Subcutaneous abdominal adipose tissue (tissue), 5 donors: ENCODE measurements at regions not wholly inside any gene's neighbourhood (a gene's known extent, or its start where the extent isn't known, plus 50 kb on each side); places are given as distances from the start of the nearest gene placed in this dataset.
"Not testable (repeated sequence)": the region's sequence is repeated elsewhere in the genome, so short reads cannot be mapped to it uniquely, and the experiment has no call there.

Experiments
- H3K27ac ChIP-seq: one replicate; pipeline ENCODE4 v1.7.0; 2013; ENCODE audit warnings: low read depth, mild to moderate bottlenecking, inconsistent platforms, low read length, moderate library complexity
- H3K27me3 ChIP-seq, 5 donors: one replicate each; pipeline ENCODE4 v1.7.0; 2013; ENCODE audit warnings: low read length in 5 of 5, inconsistent platforms in 1 of 5; ENCODE audit not compliant: control insufficient read depth in 5 of 5, insufficient read depth in 4 of 5
- H3K36me3 ChIP-seq, 5 donors: one replicate each; pipeline ENCODE4 v1.7.0; 2013; ENCODE audit warnings: low read length in 5 of 5; ENCODE audit not compliant: control insufficient read depth in 5 of 5, insufficient read depth in 5 of 5
- H3K4me1 ChIP-seq, 5 donors: one replicate each; pipeline ENCODE4 v1.7.0; 2013; ENCODE audit warnings: low read length in 5 of 5, mild to moderate bottlenecking in 3 of 5, moderate library complexity in 1 of 5; ENCODE audit not compliant: control insufficient read depth in 5 of 5, insufficient read depth in 5 of 5
- H3K4me3 ChIP-seq, 5 donors: one replicate each; pipeline ENCODE4 v1.7.0; 2013; ENCODE audit warnings: low read length in 5 of 5, low read depth in 1 of 5
- H3K9ac ChIP-seq, 5 donors: one replicate each; pipeline ENCODE4 v1.7.0; 2013; ENCODE audit warnings: low read length in 5 of 5, mild to moderate bottlenecking in 4 of 5, moderate library complexity in 3 of 5
- H3K9me3 ChIP-seq, 5 donors: one replicate each; pipeline ENCODE4 v1.7.0; 2013; ENCODE audit warnings: low read length in 5 of 5; ENCODE audit not compliant: control insufficient read depth in 5 of 5
- donor health status: healthy.
- donor health status: healthy.
- donor health status: healthy.
- donor health status: healthy.
- donor health status: healthy.

GRCh38 chr9:81455462-81456219, 233.7 kb downstream of the TLE1 start:
- Histone ChIP-seq H3K27me3 (no peaks in the 10 kb centered on the region), H3K9ac (no peak overlapping the region), H3K4me1 (peaks cover 0 to 15% (median 0%) of the 10 kb centered on the region in 5 donors), H3K4me3 (no peak overlapping the region), H3K36me3 (no peaks in the 10 kb centered on the region), H3K9me3 (no peaks in the 10 kb centered on the region), H3K27ac (no peak overlapping the region)

GRCh38 chr9:81445331-81445921, 243.9 kb downstream of the TLE1 start:
- no peaks in the 10 kb centered on the region for H3K27me3 ChIP-seq
- no peak overlapping the region for H3K9ac ChIP-seq
- no peak overlapping the region for H3K27ac ChIP-seq
- H3K9me3 ChIP-seq = peaks cover 9 to 26% (median 15%) of the 10 kb centered on the region in 5 donors
- no peaks in the 10 kb centered on the region for H3K36me3 ChIP-seq
- H3K4me3 ChIP-seq = no peak overlapping the region
- peaks cover 0 to 7% (median 0%) of the 10 kb centered on the region in 5 donors for H3K4me1 ChIP-seq

GRCh38 chr9:81431641-81432040, 257.7 kb downstream of the TLE1 start:
- no peaks in the 10 kb centered on the region for H3K36me3 ChIP-seq
- H3K4me1 ChIP-seq = no peaks in the 10 kb centered on the region
- no peak overlapping the region for H3K27ac ChIP-seq
- no peak overlapping the region for H3K9ac ChIP-seq
- H3K9me3 ChIP-seq = peaks cover 8 to 18% (median 11%) of the 10 kb centered on the region in 5 donors
- H3K4me3 ChIP-seq = no peak overlapping the region
- H3K27me3 ChIP-seq = no peaks in the 10 kb centered on the region

GRCh38 chr9:81430727-81431126, 258.6 kb downstream of the TLE1 start:
- Histone ChIP-seq H3K9ac (no peak overlapping the region), H3K36me3 (no peaks in the 10 kb centered on the region), H3K27ac (no peak overlapping the region), H3K9me3 (peaks cover 8 to 18% (median 12%) of the 10 kb centered on the region in 5 donors), H3K4me3 (no peak overlapping the region), H3K4me1 (no peaks in the 10 kb centered on the region), H3K27me3 (no peaks in the 10 kb centered on the region)

- no peaks in the 10 kb centered on the region for H3K27me3 ChIP-seq
- peaks cover 0 to 9% (median 5%) of the 10 kb centered on the region in 5 donors for H3K4me1 ChIP-seq
- H3K36me3 ChIP-seq = no peaks in the 10 kb centered on the region
- H3K9me3 ChIP-seq = peaks cover 8 to 18% (median 14%) of the 10 kb centered on the region in 5 donors
- no peak overlapping the region for H3K4me3 ChIP-seq
- H3K27ac ChIP-seq = no peak overlapping the region
- H3K9ac ChIP-seq = no peak overlapping the region
These were observed 261.5 kb downstream of the TLE1 start for GRCh38 chr9:81427870-81428269.

GRCh38 chr9:81424431-81424830, 264.9 kb downstream of the TLE1 start:
- Histone ChIP-seq H3K4me3 (no peak overlapping the region), H3K4me1 (peaks cover 0 to 9% (median 5%) of the 10 kb centered on the region in 5 donors), H3K9ac (no peak overlapping the region), H3K9me3 (peaks cover 8 to 19% (median 16%) of the 10 kb centered on the region in 5 donors), H3K27me3 (no peaks in the 10 kb centered on the region), H3K27ac (no peak overlapping the region), H3K36me3 (no peaks in the 10 kb centered on the region)

GRCh38 chr9:81423589-81424326, 265.6 kb downstream of the TLE1 start:
- Histone ChIP-seq H3K36me3 (no peaks in the 10 kb centered on the region), H3K27ac (no peak overlapping the region), H3K4me1 (peaks cover 0 to 9% (median 5%) of the 10 kb centered on the region in 5 donors), H3K9ac (no peak overlapping the region), H3K4me3 (no peak overlapping the region), H3K9me3 (peaks cover 8 to 19% (median 15%) of the 10 kb centered on the region in 5 donors), H3K27me3 (no peaks in the 10 kb centered on the region)

- not testable (repeated sequence) for H3K9ac ChIP-seq, H3K36me3 ChIP-seq, H3K27me3 ChIP-seq, H3K9me3 ChIP-seq, H3K4me3 ChIP-seq, H3K27ac ChIP-seq
- peaks cover 0 to 15% (median 9%) of the 10 kb centered on the region in 5 donors for H3K4me1 ChIP-seq
These were observed 268.3 kb downstream of the TLE1 start for GRCh38 chr9:81421090-81421489.

GRCh38 chr9:81420024-81420423, 269.3 kb downstream of the TLE1 start:
- Histone ChIP-seq H3K36me3 (no peaks in the 10 kb centered on the region), H3K27ac (no peak overlapping the region), H3K27me3 (no peaks in the 10 kb centered on the region), H3K9ac (no peak overlapping the region), H3K4me1 (peaks cover 0 to 15% (median 9%) of the 10 kb centered on the region in 5 donors), H3K9me3 (peaks cover 0 to 7% (median 0%) of the 10 kb centered on the region in 5 donors), H3K4me3 (no peak overlapping the region)

GRCh38 chr9:81417941-81418340, 271.4 kb downstream of the TLE1 start:
- H3K36me3 ChIP-seq = no peaks in the 10 kb centered on the region
- H3K27me3 ChIP-seq = no peaks in the 10 kb centered on the region
- no peak overlapping the region for H3K4me3 ChIP-seq
- H3K9me3 ChIP-seq = peaks cover 0 to 7% (median 0%) of the 10 kb centered on the region in 5 donors
- no peak overlapping the region for H3K9ac ChIP-seq
- H3K27ac ChIP-seq = no peak overlapping the region
- H3K4me1 ChIP-seq = peaks cover 0 to 7% (median 5%) of the 10 kb centered on the region in 5 donors
